Thymus (tissue), 11 donors: ENCODE measurements at regions not wholly inside any gene's neighbourhood (a gene's known extent, or its start where the extent isn't known, plus 50 kb on each side); places are given as distances from the start of the nearest gene placed in this dataset.

ENCODE experiments used
- DNase-seq, 9 donors: peaks; one replicate each; pipeline ENCODE4 v3.0.0-alpha.2; 2013; ENCODE audit warnings: low spot score in 9 of 9, low read depth in 6 of 9, missing footprints in 1 of 9
- H3K27ac ChIP-seq, 2 donors: one replicate each; pipeline ENCODE4 v1.5.1; 2013; ENCODE audit warnings: control low read depth in 1 of 2, low read depth in 1 of 2, low read length in 1 of 2, mild to moderate bottlenecking in 1 of 2, moderate library complexity in 1 of 2
- H3K27me3 ChIP-seq, 2 donors: one replicate each; pipeline ENCODE4 v1.5.1; 2013; ENCODE audit warnings: low read length in 1 of 2; ENCODE audit not compliant: control insufficient read depth in 2 of 2, insufficient read depth in 1 of 2
- H3K36me3 ChIP-seq, 2 donors: one replicate each; pipeline ENCODE4 v1.5.1; 2013; ENCODE audit warnings: low read length in 1 of 2, mild to moderate bottlenecking in 1 of 2, moderate library complexity in 1 of 2; ENCODE audit not compliant: control insufficient read depth in 2 of 2, insufficient read depth in 2 of 2
- H3K4me1 ChIP-seq, 2 donors: one replicate each; pipeline ENCODE4 v1.5.1; 2013; ENCODE audit warnings: low read length in 2 of 2; ENCODE audit not compliant: control insufficient read depth in 2 of 2, insufficient read depth in 2 of 2
- H3K4me3 ChIP-seq, 2 donors: one replicate each; pipeline ENCODE4 v1.5.1; 2013; ENCODE audit warnings: low read length in 2 of 2, control low read depth in 1 of 2, mild to moderate bottlenecking in 1 of 2
- H3K9me3 ChIP-seq, 2 donors: one replicate each; pipeline ENCODE4 v1.5.1; 2013; ENCODE audit warnings: low read length in 1 of 2, mild to moderate bottlenecking in 1 of 2; ENCODE audit not compliant: control insufficient read depth in 2 of 2, insufficient read depth in 1 of 2
- WGBS: extraction: QIAGEN DNeasy Blood & Tissue Kit; methylation state at CpG from one replicate; pipeline ENCODE4 v1.1.7; 2013; 5-methylcytosine and 5-hydroxymethylcytosine counted together
- donor health status: healthy.

DNA sequence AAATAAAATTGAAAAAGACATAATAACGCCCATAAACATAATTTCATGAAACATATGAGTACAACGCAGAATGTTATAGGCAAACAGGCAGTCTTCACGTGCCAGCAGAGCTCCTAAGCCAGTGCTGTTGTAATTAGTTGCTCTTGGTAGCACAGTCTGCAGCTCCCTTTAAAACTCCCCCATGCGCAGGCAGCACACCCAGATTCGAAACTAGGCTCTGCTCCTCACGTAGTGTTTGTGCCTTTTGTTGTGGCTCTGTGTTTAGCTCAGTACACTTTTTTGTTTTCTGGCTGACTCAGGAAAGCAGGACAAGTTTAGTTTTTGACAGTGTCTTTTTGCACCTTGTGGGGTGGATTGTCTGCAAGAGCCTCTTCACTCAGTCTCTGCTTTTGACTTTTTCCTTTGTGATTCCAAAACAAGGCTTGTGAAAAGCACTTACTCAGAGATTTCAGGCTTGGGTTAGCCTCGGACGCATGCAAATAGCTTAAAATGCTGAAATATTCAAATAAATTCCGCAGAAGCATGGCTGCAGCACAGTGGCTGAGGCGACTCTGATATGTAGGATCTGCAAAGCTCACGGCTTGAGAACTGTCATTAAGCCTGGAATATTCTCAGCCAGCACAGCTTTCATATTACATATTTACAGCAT is 113.6 kb downstream of the IRX1 start:
- Histone ChIP-seq H3K36me3 (no peaks in the 10 kb centered on the region), H3K27ac (no peak overlapping the region), H3K9me3 (no peaks in the 10 kb centered on the region), H3K4me3 (no peak overlapping the region), H3K27me3 (peaks cover 0 to 20% of the 10 kb centered on the region in 2 donors), H3K4me1 (peaks cover 7 to 10% of the 10 kb centered on the region in 2 donors)
- DNase-seq: peak; percentile 25 to 76 (median 43)
- WGBS: 48% methylated on average over 11 of the region's 11 CpGs

DNA sequence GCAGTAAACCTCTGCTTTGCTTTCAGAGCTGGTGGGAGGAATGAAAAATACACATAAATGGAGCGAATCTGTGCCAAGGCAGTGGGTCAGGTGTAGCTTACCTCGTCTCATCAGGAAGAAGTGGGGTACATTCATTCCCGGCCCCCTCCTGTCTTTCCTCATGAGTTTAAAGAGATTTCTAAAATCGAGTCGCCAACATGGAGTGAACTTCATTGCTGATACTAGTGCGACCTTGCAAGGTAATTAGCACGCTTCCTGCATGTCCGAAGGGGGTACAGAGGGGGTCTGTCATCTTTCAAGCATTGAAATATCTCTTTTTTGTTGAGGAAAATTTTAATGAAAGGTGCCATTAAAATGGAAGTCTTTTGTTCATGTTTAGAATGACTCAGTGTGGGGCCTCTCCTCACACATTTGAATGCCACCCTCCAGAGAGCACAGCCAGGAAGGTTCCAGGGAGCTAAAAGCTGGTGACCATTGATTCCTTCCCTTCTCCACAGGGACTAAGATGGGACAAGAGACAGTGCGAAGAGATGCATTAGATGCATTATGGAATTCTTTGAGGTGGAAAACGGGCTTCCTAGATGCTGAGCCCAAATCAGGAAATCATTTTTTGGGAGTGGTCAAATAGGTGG is 114.2 kb downstream of the IRX1 start:
- H3K36me3 ChIP-seq: no peaks in the 10 kb centered on the region
- H3K27ac ChIP-seq: no peak overlapping the region
- no peaks in the 10 kb centered on the region for H3K9me3 ChIP-seq
- peaks cover 0 to 20% of the 10 kb centered on the region in 2 donors for H3K27me3 ChIP-seq
- H3K4me3 ChIP-seq: no peak overlapping the region
- no peak for DNase-seq
- 65% methylated on average over 10 of the region's 10 CpGs for WGBS
- peaks cover 7 to 10% of the 10 kb centered on the region in 2 donors for H3K4me1 ChIP-seq

DNA sequence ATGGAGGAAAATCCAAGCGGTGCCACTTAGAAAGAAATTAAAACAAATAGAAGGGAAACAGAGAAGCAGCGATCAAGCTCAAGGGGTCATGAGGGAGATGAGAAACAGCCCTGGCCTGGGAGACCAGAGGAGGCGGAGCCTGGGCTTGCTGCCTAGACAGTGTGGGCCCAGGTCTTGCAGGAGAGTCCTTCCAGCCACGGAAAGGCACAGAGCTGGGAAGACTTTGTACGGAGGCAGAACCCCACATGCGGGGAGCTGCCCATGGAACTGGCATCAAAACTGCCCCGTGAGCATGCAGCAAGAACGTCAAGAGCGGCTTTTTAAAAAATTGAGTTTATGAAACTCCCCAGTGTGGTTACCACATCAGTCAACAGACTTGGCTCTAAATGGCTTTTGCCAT is 119.4 kb downstream of the IRX1 start:
- Histone ChIP-seq H3K4me1 (no peaks in the 10 kb centered on the region), H3K36me3 (no peaks in the 10 kb centered on the region), H3K4me3 (no peak overlapping the region), H3K27me3 (peaks cover 0 to 13% of the 10 kb centered on the region in 2 donors), H3K9me3 (no peaks in the 10 kb centered on the region), H3K27ac (no peak overlapping the region)
- 82% methylated on average over 9 of the region's 9 CpGs for WGBS
- no peak for DNase-seq

DNA sequence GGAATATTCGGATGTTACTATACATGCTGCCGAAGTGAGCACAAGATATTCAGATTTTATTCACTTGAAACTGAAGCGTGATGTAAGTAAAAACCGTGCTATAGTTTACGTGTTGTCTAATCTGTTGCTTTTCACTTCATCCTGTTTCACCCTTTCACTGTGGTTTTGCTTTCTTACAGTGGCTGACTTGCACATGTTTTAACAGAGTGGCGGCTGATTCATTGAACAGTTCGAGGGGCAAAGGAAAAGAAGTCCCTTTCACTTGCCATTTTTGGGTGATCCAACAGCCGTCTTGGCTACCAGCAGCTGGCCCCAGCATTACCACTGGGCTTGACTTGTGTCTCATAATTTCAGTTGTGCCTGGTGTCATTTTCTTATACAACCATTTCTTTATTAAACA is 134.0 kb downstream of the IRX1 start:
- DNase-seq: peak in 1 of 9 donors; percentile 14
- no peaks in the 10 kb centered on the region for H3K9me3 ChIP-seq
- H3K36me3 ChIP-seq: no peaks in the 10 kb centered on the region
- H3K27ac ChIP-seq: no peak overlapping the region
- H3K4me3 ChIP-seq: no peak overlapping the region
- WGBS: 92% methylated on average over 8 of the region's 8 CpGs
- H3K4me1 ChIP-seq: peaks cover 0 to 2% of the 10 kb centered on the region in 2 donors
- H3K27me3 ChIP-seq: peaks cover 0 to 5% of the 10 kb centered on the region in 2 donors

DNA sequence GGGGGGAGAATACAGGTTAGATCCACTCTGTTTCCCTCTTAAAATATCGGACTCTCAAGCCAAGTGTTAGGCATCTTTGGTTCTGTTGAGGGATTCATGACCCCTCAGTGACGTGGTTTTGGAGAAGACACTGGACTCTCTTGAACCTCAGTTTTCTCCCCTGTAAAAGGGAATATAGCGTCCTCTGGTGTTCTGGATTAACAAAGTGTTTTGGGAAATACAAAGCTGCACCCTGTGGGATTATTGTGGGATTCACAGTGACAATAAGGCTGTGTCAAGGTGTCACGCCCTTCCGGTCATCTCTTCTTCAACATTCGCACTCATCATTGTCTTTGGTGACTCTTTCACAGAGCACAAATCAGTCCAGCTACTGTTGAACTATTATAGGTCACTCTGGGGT is 139.0 kb downstream of the IRX1 start:
- H3K9me3 ChIP-seq: no peaks in the 10 kb centered on the region
- no peaks in the 10 kb centered on the region for H3K36me3 ChIP-seq
- DNase-seq: no peak
- H3K4me1 ChIP-seq: peaks cover 13 to 14% of the 10 kb centered on the region in 2 donors
- 90% methylated on average over 6 of the region's 6 CpGs for WGBS
- peaks cover 0 to 3% of the 10 kb centered on the region in 2 donors for H3K27me3 ChIP-seq
- H3K4me3 ChIP-seq: no peak overlapping the region
- no peak overlapping the region for H3K27ac ChIP-seq

DNA sequence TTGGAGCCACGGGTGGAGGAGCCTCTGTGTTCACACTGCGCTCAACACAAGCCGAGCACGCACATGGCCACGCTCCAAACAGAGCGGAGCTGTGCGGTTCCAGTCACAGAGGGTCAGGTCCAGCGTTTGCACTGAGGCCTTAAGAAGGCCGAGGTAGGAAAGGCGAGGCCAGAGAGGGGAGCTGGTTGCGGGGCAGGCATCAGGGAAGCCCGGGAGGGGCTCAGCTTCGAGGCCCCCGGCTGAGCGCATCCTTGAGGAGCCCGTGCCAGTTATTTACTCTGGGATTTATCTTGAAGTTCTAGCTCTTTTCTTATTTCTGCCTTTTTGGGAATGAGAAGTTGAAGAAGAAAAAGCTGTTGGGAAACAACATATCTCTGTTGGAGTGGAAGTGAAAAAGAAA is 140.8 kb downstream of the IRX1 start:
- no peaks in the 10 kb centered on the region for H3K36me3 ChIP-seq
- H3K9me3 ChIP-seq: no peaks in the 10 kb centered on the region
- 87% methylated on average over 16 of the region's 16 CpGs for WGBS
- no peak overlapping the region for H3K4me3 ChIP-seq
- H3K4me1 ChIP-seq: peaks cover 13 to 16% of the 10 kb centered on the region in 2 donors
- no peak overlapping the region for H3K27ac ChIP-seq
- peaks cover 0 to 3% of the 10 kb centered on the region in 2 donors for H3K27me3 ChIP-seq
- no peak for DNase-seq

DNA sequence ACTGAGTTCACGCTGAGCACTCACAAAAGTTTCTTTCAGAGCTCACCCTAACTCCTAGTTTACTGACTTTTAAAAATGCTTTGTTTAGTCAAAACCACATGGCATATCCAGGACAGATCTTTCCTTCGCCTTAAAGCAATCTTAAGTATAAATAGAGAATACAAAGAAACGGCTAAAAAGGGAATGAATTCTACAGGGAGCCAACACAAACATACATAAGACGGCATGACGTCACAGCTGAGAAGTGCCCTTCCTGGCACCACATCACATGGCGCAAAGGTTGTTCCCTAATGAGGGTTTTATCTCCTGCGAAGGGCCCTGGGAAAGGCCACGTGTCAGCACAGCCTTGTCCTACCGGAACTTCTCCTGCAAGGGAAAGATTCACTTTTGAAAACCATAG is 141.3 kb downstream of the IRX1 start:
- 95% methylated on average over 9 of the region's 9 CpGs for WGBS
- H3K9me3 ChIP-seq: no peaks in the 10 kb centered on the region
- no peak overlapping the region for H3K4me3 ChIP-seq
- no peak for DNase-seq
- peaks cover 13 to 16% of the 10 kb centered on the region in 2 donors for H3K4me1 ChIP-seq
- no peaks in the 10 kb centered on the region for H3K36me3 ChIP-seq
- H3K27me3 ChIP-seq: peaks cover 0 to 3% of the 10 kb centered on the region in 2 donors
- H3K27ac ChIP-seq: no peak overlapping the region

DNA sequence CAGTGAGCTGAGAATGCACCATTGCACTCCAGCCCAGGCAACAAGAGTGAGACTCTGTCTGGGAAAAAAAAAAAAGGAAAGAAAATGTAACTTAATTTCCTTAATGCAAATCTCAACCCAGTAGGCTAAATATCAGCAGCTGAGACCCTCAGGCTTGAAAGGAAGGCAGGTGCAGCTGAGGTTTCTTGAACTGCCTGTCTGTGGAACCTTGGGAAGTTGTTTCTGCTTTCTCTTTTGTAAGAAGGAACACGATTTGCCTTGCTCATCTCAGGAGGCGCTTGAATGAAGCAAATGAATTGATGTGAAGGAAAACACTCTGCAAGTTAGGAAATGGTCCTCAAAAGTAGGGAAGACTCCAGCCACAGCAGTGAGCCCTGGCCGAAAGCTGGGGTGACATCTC is 143.3 kb downstream of the IRX1 start:
- no peak overlapping the region for H3K4me3 ChIP-seq
- H3K9me3 ChIP-seq: no peaks in the 10 kb centered on the region
- H3K4me1 ChIP-seq: peaks cover 13 to 16% of the 10 kb centered on the region in 2 donors
- peak in 6 of 9 donors; percentile 9 to 57 (median 16) for DNase-seq
- no peaks in the 10 kb centered on the region for H3K36me3 ChIP-seq
- no peak overlapping the region for H3K27ac ChIP-seq
- peaks cover 0 to 3% of the 10 kb centered on the region in 2 donors for H3K27me3 ChIP-seq
- 60% methylated on average over 3 of the region's 3 CpGs for WGBS

DNA sequence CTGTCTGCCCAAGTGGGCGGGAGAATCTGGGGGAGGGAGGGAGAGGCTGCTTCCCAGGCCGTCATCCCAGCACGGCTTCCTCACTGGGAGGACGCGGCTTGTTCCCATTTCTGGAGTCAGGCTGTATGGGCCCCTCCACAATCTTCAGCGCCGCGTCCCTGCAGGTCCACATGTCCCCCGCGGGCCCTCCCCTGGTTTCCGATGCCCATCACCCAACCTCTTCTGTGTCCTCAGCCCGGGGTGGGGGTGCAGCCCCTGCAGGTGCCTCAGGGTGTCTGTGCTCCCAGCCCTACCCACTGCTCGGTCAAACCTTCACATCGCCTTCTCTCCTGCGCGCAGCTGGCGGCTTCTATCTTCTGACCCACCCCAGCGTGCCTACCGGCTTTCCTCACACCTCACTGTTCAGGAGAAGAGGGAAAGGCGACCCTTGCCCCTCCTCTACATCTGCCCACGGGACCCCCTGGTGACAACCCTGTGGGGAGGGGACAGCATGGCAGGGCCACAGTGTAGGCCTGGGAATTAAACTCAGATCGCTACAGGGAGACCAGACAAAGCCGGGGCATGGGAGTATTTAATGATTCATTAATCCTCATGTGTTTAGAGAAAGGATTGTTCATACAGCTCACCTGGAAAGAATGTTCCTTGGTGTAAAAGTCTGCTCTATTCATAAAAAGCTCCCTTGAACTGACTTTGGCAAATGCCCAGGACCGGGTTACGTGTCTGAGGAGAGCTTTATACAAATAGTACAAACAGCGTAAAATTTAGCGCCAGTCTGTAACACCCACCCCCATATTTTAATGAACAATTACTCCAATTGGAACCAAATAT is 145.1 kb downstream of the IRX1 start:
- H3K36me3 ChIP-seq: no peaks in the 10 kb centered on the region
- DNase-seq: no peak
- H3K9me3 ChIP-seq: no peaks in the 10 kb centered on the region
- WGBS: 97% methylated on average over 27 of the region's 27 CpGs
- H3K27me3 ChIP-seq: no peaks in the 10 kb centered on the region
- no peak overlapping the region for H3K4me3 ChIP-seq
- peaks cover 13 to 16% of the 10 kb centered on the region in 2 donors for H3K4me1 ChIP-seq
- H3K27ac ChIP-seq: no peak overlapping the region
